Suppressor macrophage (primary cell): ENCODE measurements at regions not wholly inside any gene's neighbourhood (a gene's known extent, or its start where the extent isn't known, plus 50 kb on each side); places are given as distances from the start of the nearest gene placed in this dataset.

ENCODE experiments used
- DNase-seq, 4 experiments: peaks; one replicate each; pipeline ENCODE4 v3.0.0-alpha.2; 2020 to 2022

DNA sequence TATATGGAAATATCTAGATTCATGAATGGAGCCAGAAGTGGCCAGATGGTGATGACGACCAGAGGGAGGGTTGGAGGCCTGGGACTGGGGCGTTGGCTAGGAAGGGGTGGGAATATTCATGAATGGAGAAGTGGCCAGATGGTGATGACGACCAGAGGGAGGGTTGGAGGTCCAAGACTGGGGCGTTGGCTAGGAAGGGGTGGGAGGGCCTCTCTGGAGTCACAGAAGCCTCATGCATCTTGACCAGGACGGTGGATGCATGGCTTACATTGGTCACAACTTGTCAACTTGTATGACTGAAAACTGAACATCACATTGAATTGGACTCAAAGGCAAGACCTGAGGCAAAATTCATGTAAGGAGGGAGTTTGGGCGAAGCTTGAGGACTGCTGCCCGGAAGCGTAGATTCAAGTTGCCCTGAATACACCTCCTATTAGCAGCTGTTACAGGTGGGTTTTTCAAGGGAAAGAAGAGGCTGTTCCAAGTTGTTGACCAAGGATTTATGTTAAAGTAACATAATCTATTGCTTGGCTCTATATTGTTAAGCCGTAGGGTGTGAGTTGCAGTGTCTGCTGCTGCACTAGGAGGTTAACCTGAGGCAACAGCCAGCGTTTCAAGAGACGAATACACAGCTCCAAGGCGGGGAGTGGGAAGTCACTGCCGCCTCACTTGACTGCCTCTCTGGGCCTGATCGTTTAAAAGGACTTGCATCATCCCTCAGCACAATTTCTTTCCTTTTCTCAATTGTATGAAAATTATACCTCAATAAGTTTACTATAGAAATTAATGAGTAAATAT, 55.1 kb upstream of the FAM20C start:
- peak; percentile 90 to 96 (median 92) for DNase-seq

DNA sequence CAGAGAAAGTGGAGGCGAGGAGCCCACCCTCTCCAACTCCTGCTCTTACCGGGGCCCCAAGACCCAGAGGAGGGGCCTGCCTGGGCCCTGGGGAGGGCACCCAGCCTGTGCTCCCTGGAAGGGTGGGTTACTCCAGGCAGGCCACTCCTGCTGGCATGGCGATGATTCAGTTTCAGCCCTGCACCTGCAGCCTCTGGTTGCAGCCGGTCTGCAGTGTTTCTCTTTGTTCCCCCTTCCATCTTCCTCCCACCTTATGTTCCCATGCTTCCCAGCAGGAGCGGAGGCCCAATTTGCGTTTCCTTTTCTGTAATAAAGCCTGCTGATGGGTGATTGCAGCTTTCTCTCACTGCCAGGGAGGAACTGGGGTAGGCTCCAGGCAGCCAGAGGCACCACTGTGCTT, 53.2 kb upstream of the FAM20C start:
- DNase-seq: peak; percentile 41 to 62 (median 51)

DNA sequence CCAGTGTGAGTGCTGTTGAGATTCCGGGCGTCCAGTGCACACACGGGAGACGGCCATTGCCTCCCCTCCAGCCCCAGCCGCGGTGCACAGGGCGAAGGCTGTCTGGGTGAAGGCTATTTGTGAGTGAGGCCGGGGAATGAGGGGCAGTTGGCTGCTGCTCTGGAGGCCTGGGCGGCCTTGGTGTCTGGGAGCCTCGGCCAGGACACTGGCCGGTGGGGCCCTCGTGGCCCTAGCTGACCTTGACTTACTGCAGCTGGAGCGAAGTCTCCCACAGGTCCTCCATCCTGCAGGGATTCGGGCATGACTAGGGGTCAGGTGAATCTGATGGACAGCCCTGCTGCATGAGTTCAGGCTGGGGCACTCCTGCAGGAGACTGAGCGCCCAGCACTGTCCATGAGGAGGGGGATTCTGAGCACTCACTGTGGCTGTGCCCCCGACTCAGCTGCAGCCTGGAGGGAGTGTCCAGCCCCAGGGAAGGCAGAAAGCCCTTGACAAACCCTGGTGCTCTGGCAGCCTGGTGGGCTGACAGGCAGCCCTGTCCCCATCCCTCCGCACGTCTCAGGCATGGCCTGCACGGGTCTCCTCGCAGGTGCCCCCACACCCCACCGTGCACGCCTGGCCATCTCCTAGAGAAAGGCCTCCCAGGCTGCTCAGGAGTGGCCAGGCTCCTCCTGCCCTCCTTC, 52.7 kb upstream of the FAM20C start:
- peak in 2 of 4 experiments; percentile 0 for DNase-seq

DNA sequence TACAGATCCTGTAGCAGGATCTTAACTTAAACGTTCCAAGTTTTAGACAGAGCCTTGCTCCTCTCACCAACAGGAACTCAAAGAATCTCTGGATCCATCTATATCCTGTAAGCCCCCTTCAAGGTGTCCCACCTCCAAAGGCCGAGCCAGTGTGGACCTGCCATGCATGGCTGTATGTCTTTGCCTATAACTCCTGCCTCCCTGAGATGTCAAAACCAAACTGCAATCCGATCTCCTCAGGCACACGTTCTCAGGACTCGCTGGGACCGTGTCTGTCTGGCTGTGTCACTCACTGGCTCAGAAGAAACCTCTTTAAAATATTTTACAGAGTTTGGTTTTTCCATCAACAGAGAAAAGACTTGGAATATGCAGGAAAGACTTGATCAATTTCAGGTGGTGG, 51.4 kb upstream of the FAM20C start:
- peak in 1 of 4 experiments; percentile 0 for DNase-seq

DNA sequence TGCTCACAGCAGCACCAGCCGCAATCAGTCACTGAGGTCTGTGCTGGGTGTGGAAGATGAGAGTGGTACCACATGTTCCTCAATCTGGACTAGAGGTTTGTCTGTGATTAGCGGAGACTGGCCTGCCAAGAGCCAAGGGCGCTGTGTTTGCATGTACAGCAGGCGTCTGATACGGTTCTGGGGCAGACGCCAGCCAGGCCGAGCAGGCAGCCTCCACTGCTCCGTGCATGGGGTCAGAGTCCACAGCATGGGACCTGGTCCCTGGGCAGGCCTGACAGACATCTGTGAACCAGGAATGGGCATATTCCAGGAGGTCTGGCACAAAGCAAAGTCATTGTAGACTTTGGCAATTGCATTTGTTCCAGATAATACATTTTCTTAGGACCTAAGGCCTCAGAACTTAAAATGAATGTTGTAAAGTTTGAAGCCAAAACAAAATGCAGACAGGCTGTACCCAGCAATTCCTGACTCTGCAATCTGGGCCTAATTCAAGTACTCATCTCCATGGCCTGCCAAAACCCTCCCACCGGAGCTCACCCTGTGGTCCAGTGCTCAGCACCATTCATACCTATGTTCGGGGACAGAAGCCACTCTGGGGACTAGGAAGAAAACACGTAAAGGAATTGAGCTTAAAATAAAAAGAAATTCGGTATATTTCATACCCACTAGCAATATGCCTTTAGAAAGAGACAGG, 50.0 kb upstream of the FAM20C start:
- DNase-seq: peak in 3 of 4 experiments; percentile 35 to 41 (median 41)
